ENCODE measurements at regions not wholly inside any gene's neighbourhood (a gene's known extent, or its start where the extent isn't known, plus 50 kb on each side); places are given as distances from the start of the nearest gene placed in this dataset.

GRCh38 chr6:106870069-106870468 lies 104.5 kb downstream of the CD24 start:
- in situ Hi-C loops (cut with MboI; ENCODE audit: low sequenced_read_pairs, unreplicated experiment): no loop called here
- no peak for DNase-seq (ENCODE audit: low spot score)
- no peak for TF ChIP-seq CTCF (IDR thresholded peaks at IDR 0.05; ENCODE audit: borderline replicate concordance, control extremely low read depth, extremely low read depth, insufficient read depth, missing control alignments)

DNA sequence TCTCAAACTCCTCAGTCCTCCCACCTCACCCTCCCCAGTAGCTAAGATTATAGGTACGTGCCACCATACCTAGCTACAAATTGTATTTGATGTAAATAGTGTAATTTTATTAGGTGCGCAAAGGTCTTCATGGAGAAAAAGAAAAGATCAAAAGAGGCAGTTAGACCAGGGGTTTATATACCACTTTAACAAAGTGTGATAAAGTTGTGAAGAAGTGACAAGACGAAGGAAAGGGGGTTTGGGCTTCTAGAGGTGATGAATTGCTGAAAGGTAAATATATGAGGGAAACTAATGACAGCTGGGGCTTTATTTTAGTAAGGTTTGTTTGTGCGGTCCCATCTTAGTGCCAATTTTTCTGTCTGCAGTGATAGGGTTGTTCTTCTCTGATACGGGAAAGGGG lies 105.3 kb downstream of the CD24 start:
- DNase-seq (ENCODE audit: low spot score): no peak
- TF ChIP-seq CTCF (IDR thresholded peaks at IDR 0.05; ENCODE audit: borderline replicate concordance, control extremely low read depth, extremely low read depth, insufficient read depth, missing control alignments): no peak
- in situ Hi-C loops (cut with MboI; ENCODE audit: low sequenced_read_pairs, unreplicated experiment): no loop called here

DNA sequence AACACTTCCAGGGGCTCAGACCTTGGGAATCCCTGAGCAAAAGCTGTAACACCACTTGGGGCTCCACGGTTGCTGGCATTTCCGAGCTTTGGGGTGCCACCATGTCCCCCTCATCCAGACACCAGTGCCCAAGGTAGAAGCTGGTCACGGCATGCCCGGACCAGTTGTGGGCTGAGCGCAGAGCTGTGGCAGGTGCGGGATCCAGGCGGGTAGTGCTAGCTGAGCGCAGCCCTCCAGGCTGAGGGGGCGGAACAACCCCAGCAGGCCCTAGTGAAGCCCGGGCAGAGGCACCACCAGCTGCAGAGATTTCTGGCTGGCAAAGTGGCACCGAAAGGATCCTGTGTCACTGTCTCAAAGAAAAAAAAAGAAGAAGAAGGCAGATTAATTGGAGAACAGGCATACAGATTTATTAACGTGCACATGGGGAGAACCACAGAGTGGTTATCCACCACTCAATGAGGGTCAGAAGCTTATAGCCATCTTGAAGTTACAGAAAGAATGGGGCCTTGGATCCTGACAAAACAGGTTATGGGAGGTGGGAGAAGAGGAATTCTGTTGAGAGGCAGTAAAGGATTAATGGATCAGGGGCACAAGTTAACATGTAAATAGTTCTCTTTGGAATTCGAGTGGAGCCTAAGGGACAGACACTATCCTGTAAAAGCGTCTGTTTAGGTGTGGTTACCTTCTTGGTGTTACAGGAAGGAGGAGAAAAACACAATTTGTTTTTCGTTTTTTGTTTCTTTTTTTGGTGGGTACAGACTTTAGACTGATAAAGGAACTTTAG lies 107.5 kb downstream of the CD24 start:
- DNase-seq (ENCODE audit: low spot score): no peak
- TF ChIP-seq CTCF (IDR thresholded peaks at IDR 0.05; ENCODE audit: borderline replicate concordance, control extremely low read depth, extremely low read depth, insufficient read depth, missing control alignments): no peak
- in situ Hi-C loops (cut with MboI; ENCODE audit: low sequenced_read_pairs, unreplicated experiment): no loop called here

- TF ChIP-seq CTCF (IDR thresholded peaks at IDR 0.05; ENCODE audit: borderline replicate concordance, control extremely low read depth, extremely low read depth, insufficient read depth, missing control alignments): no peak
- no peak for DNase-seq (ENCODE audit: low spot score)
- in situ Hi-C loops (cut with MboI; ENCODE audit: low sequenced_read_pairs, unreplicated experiment): no loop called here
Observed at GRCh38 chr6:106862858-106863257, 111.7 kb downstream of the CD24 start.

- in situ Hi-C loops (cut with MboI; ENCODE audit: low sequenced_read_pairs, unreplicated experiment): no loop called here
- TF ChIP-seq CTCF (IDR thresholded peaks at IDR 0.05; ENCODE audit: borderline replicate concordance, control extremely low read depth, extremely low read depth, insufficient read depth, missing control alignments): no peak
- DNase-seq (ENCODE audit: low spot score): no peak
Observed at GRCh38 chr6:106860940-106861339, 113.6 kb downstream of the CD24 start.

DNA sequence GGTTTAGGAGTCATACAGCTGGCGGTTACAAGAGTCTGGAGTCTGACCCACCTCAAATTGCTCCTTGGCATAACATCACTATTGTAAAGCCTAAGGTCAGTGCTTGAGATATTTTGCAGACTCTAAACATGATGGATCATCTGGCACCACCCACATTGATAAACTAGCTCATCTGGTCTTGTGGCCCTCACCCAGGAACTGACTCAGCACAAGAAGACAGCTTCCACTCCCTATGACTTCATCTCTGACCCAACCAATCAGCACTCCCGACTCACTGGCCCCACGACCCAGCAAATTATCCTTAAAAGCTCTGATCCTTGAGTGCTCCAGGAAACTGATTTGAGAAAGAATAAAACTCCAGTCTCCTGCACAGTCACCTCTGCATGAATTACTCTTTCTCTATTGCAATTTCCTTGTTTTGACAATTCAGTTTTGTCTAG lies 115.9 kb downstream of the CD24 start:
- DNase-seq (ENCODE audit: low spot score): no peak
- TF ChIP-seq CTCF (IDR thresholded peaks at IDR 0.05; ENCODE audit: borderline replicate concordance, control extremely low read depth, extremely low read depth, insufficient read depth, missing control alignments): no peak
- in situ Hi-C loops (cut with MboI; ENCODE audit: low sequenced_read_pairs, unreplicated experiment): no loop called here
